NCI-H1092 treated with DMSO at 0.1 percent for 48 hours (cell line): ENCODE measurements at regions not wholly inside any gene's neighbourhood (a gene's known extent, or its start where the extent isn't known, plus 50 kb on each side); places are given as distances from the start of the nearest gene placed in this dataset.
A peak's percentile ranks its signal among the peaks of the same experiment; 100 is the strongest.
"Not testable (repeated sequence)": the region's sequence is repeated elsewhere in the genome, so short reads cannot be mapped to it uniquely, and the experiment has no call there.

Source experiments
- DNase-seq: peaks from one replicate; lab custom pipeline; 2025; lab: John Stamatoyannopoulos, UW

GRCh38 chr1:214143006-214143992, 137.7 kb upstream of the SMYD2 start:
- DNase-seq = no peak

GRCh38 chr1:214144521-214144920, 136.4 kb upstream of the SMYD2 start:
- DNase-seq = not testable (repeated sequence)

- peak; percentile 47 for DNase-seq
Measured at GRCh38 chr1:214146523-214146922, 134.4 kb upstream of the SMYD2 start.

- no peak for DNase-seq
Measured at GRCh38 chr1:214154596-214155292, 126.2 kb upstream of the SMYD2 start.

GRCh38 chr1:214155987-214156625, 124.9 kb upstream of the SMYD2 start:
- DNase-seq = no peak

GRCh38 chr1:214164173-214164572, 116.8 kb upstream of the SMYD2 start:
- DNase-seq = no peak

- no peak for DNase-seq
Measured at GRCh38 chr1:214165850-214166374, 115.0 kb upstream of the SMYD2 start.

GRCh38 chr1:214174508-214175199, 106.3 kb upstream of the SMYD2 start:
- DNase-seq = no peak

GRCh38 chr1:214178102-214178501, 102.9 kb upstream of the SMYD2 start:
- DNase-seq = no peak

GRCh38 chr1:214184992-214185391, 96.0 kb upstream of the SMYD2 start:
- DNase-seq = no peak

- no peak for DNase-seq
Measured at GRCh38 chr1:214186103-214186824, 94.7 kb upstream of the SMYD2 start.

GRCh38 chr1:214187121-214187900, 93.6 kb upstream of the SMYD2 start:
- DNase-seq = peak; percentile 73

GRCh38 chr1:214187933-214188332, 93.0 kb upstream of the SMYD2 start:
- DNase-seq = no peak

GRCh38 chr1:214188835-214189234, 92.1 kb upstream of the SMYD2 start:
- no peak for DNase-seq

GRCh38 chr1:214192825-214193643, 87.9 kb upstream of the SMYD2 start:
- no peak for DNase-seq

GRCh38 chr1:214193691-214194090, 87.3 kb upstream of the SMYD2 start:
- no peak for DNase-seq

GRCh38 chr1:214198571-214198970, 82.4 kb upstream of the SMYD2 start:
- no peak for DNase-seq

GRCh38 chr1:214199585-214199984, 81.4 kb upstream of the SMYD2 start:
- DNase-seq = no peak

- DNase-seq = no peak
Measured at GRCh38 chr1:214202992-214203391, 78.0 kb upstream of the SMYD2 start.
